Calu3 (cell line): ENCODE measurements at regions not wholly inside any gene's neighbourhood (a gene's known extent, or its start where the extent isn't known, plus 50 kb on each side); places are given as distances from the start of the nearest gene placed in this dataset.

Experiments
- BruUV-seq: library from RNA; stranded (reverse); fragments of 400-500 nt; replicated peaks from 2 replicates; lab custom pipeline; 2021; lab: Mats Ljungman, UMichigan
- CTCF ChIA-PET: fragments of 300-600 bp; sonication (Branson Sonifier 250); formaldehyde crosslinking; loops from one replicate; lab custom pipeline; 2022; ENCODE audit warnings: antibody characterized with exemption; lab: Charles Lee
- DNase-seq: peaks from one replicate; pipeline ENCODE4 v3.0.0; 2022
- H3K27ac Mint-ChIP-seq: one replicate; pipeline ENCODE4 v1.8.0; 2022; ENCODE audit warnings: mixed read lengths; ENCODE audit not compliant: unreplicated experiment
- H3K27me3 Mint-ChIP-seq: one replicate; pipeline ENCODE4 v1.8.0; 2022; ENCODE audit warnings: mixed read lengths; ENCODE audit not compliant: unreplicated experiment
- H3K36me3 Mint-ChIP-seq: one replicate; pipeline ENCODE4 v1.8.0; 2022; ENCODE audit warnings: mild to moderate bottlenecking, moderate library complexity, mixed read lengths; ENCODE audit not compliant: insufficient read depth, unreplicated experiment
- H3K4me1 Mint-ChIP-seq: one replicate; pipeline ENCODE4 v1.8.0; 2022; ENCODE audit warnings: mild to moderate bottlenecking, low read depth, mixed read lengths; ENCODE audit not compliant: unreplicated experiment
- H3K4me3 Mint-ChIP-seq: one replicate; pipeline ENCODE4 v1.8.0; 2022; ENCODE audit warnings: mild to moderate bottlenecking, low read depth, moderate library complexity, mixed read lengths; ENCODE audit not compliant: unreplicated experiment
- H3K9me3 Mint-ChIP-seq: one replicate; pipeline ENCODE4 v1.8.0; 2022; ENCODE audit warnings: low read depth, mixed read lengths; ENCODE audit not compliant: unreplicated experiment
- intact Hi-C: fragments of 100-400 bp; cut with micrococcal nuclease; formaldehyde crosslinking; loops from one replicate; pipeline ENCODE4 v1.10.0; 2022; ENCODE audit not compliant: unreplicated experiment
- TF ChIP-seq, protein P1 (sequence below): fragments of 200-600 bp; IDR thresholded peaks from one replicate; pipeline ENCODE4 v1.8.0; 2022; ENCODE audit warnings: antibody characterized with exemption; ENCODE audit not compliant: unreplicated experiment

DNA sequence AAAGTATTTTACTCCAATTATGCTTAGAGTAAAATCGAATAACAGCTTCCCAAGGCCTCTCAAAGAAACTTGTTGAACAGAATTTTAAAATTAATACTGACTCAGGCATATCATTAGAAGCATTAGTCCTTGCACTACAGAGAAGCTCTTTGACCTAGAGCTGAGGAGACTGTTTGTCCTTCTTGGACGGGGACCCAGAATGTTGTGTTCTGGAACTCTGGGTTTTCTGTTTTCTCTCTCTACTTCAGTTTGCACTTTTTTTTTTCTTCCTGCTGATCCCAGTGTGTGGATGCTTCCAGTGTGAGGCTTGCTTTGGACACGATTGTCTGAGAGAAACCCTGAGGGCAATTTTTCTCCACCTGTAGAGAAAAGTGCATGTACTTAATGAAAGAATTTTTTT is 847.6 kb downstream of the SOCS6 start:
- no peaks in the 10 kb centered on the region for H3K4me1 Mint-ChIP-seq
- no peak overlapping the region for H3K4me3 Mint-ChIP-seq
- CTCF ChIA-PET = no interaction called here
- BruUV-seq = no TSS peak
- intact Hi-C loops = no loop called here
- no peaks in the 10 kb centered on the region for H3K36me3 Mint-ChIP-seq
- H3K9me3 Mint-ChIP-seq = no peaks in the 10 kb centered on the region
- DNase-seq = no peak
- TF ChIP-seq, protein P1, sequence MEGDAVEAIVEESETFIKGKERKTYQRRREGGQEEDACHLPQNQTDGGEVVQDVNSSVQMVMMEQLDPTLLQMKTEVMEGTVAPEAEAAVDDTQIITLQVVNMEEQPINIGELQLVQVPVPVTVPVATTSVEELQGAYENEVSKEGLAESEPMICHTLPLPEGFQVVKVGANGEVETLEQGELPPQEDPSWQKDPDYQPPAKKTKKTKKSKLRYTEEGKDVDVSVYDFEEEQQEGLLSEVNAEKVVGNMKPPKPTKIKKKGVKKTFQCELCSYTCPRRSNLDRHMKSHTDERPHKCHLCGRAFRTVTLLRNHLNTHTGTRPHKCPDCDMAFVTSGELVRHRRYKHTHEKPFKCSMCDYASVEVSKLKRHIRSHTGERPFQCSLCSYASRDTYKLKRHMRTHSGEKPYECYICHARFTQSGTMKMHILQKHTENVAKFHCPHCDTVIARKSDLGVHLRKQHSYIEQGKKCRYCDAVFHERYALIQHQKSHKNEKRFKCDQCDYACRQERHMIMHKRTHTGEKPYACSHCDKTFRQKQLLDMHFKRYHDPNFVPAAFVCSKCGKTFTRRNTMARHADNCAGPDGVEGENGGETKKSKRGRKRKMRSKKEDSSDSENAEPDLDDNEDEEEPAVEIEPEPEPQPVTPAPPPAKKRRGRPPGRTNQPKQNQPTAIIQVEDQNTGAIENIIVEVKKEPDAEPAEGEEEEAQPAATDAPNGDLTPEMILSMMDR = no peak
- H3K27ac Mint-ChIP-seq = no peak overlapping the region
- H3K27me3 Mint-ChIP-seq = no peaks in the 10 kb centered on the region

DNA sequence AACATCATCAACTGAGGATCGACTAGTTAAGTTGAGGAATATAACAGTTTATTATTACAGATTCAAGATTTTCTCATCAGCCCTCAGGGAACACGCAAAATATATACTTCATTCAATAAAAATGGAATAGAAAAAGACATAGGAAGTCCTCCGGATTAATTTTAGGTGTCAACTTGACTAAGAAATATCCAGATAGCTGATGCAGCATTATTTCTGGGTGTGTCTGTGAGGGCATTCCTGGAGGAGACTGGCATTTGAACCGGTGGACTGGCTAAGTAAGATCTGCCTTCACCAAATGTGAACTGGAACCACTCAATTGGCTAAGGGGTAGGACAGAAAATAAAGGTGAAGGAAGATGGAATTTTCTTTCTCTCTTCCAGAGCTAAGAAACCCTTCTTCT is 845.3 kb downstream of the SOCS6 start:
- H3K4me1 Mint-ChIP-seq = no peaks in the 10 kb centered on the region
- BruUV-seq = no TSS peak
- DNase-seq = no peak
- TF ChIP-seq, protein P1 = no peak
- intact Hi-C loops = no loop called here
- no peak overlapping the region for H3K4me3 Mint-ChIP-seq
- no peak overlapping the region for H3K27ac Mint-ChIP-seq
- CTCF ChIA-PET = no interaction called here
- no peaks in the 10 kb centered on the region for H3K36me3 Mint-ChIP-seq
- H3K9me3 Mint-ChIP-seq = peaks cover 4% of the 10 kb centered on the region
- no peaks in the 10 kb centered on the region for H3K27me3 Mint-ChIP-seq

GRCh38 chr18:71131918-71132317 is 843.1 kb downstream of the SOCS6 start:
- BruUV-seq = no TSS peak
- no peaks in the 10 kb centered on the region for H3K36me3 Mint-ChIP-seq
- H3K9me3 Mint-ChIP-seq = peaks cover 4% of the 10 kb centered on the region
- no peak for DNase-seq
- CTCF ChIA-PET = no interaction called here
- no peaks in the 10 kb centered on the region for H3K4me1 Mint-ChIP-seq
- TF ChIP-seq, protein P1 = no peak
- intact Hi-C loops = no loop called here
- H3K4me3 Mint-ChIP-seq = no peak overlapping the region
- no peaks in the 10 kb centered on the region for H3K27me3 Mint-ChIP-seq
- H3K27ac Mint-ChIP-seq = no peak overlapping the region

DNA sequence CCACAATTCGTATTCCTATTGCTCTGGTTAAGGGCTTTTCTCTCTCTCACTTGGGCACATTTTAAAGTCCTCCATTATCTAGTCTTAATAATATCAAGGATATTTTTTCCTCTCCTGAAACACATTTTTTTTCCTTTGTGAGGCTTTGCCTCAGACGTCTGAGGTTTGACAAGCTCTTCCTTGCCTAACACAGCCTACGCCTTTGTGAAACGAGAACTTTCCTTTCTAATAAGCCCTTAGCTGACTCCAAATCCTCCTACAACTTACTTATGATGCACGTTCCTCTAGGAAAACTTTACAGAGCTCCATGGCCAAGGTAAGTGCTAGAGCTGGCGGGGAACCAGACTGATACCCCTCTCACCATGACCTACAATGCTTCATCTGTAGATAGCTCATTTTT is 841.5 kb downstream of the SOCS6 start:
- H3K9me3 Mint-ChIP-seq = peaks cover 4% of the 10 kb centered on the region
- CTCF ChIA-PET = no interaction called here
- intact Hi-C loops = no loop called here

More for the DNA sequence above, 841.5 kb downstream of the SOCS6 start:
- no TSS peak for BruUV-seq
- Mint-ChIP-seq H3K27me3 (no peaks in the 10 kb centered on the region), H3K4me3 (no peak overlapping the region), H3K27ac (no peak overlapping the region), H3K4me1 (no peaks in the 10 kb centered on the region), H3K36me3 (no peaks in the 10 kb centered on the region)
- TF ChIP-seq, protein P1 = no peak
- DNase-seq = no peak
